Suprapubic skin (tissue), 4 donors: ENCODE measurements at regions not wholly inside any gene's neighbourhood (a gene's known extent, or its start where the extent isn't known, plus 50 kb on each side); places are given as distances from the start of the nearest gene placed in this dataset.
"Not testable (repeated sequence)": the region's sequence is repeated elsewhere in the genome, so short reads cannot be mapped to it uniquely, and the experiment has no call there.

Source experiments
- DNase-seq, 2 donors: peaks; one replicate each; pipeline ENCODE4 v3.0.0-alpha.2; 2019; ENCODE audit warnings: low spot score in 2 of 2
- H3K27ac ChIP-seq: fragments of 200-600 bp; sonication (generic); one replicate; pipeline ENCODE4 v1.5.1; 2019
- H3K27me3 ChIP-seq: fragments of 200-600 bp; sonication (generic); one replicate; pipeline ENCODE4 v1.5.1; 2019
- H3K36me3 ChIP-seq: fragments of 200-600 bp; sonication (generic); one replicate; pipeline ENCODE4 v1.5.1; 2019
- H3K4me1 ChIP-seq: fragments of 200-600 bp; sonication (generic); one replicate; pipeline ENCODE4 v1.5.1; 2019
- H3K4me3 ChIP-seq: fragments of 200-600 bp; sonication (generic); one replicate; pipeline ENCODE4 v1.5.1; 2019; ENCODE audit warnings: mild to moderate bottlenecking
- H3K9me3 ChIP-seq: fragments of 200-600 bp; sonication (generic); one replicate; pipeline ENCODE4 v1.5.1; 2019
- CTCF ChIP-seq, 2 donors: fragments of 200-600 bp in 1 of 2; fragments of 450-650 bp in 1 of 2; sonication (generic) in 1 of 2; IDR thresholded peaks; one replicate each; pipeline ENCODE4 v1.5.1; 2016 to 2019; ENCODE audit warnings: antibody characterized with exemption in 2 of 2, mild to moderate bottlenecking in 1 of 2, moderate library complexity in 1 of 2
- EP300 ChIP-seq: sonication (generic); formaldehyde crosslinking; IDR thresholded peaks from one replicate; pipeline ENCODE4 v1.6.1; 2017; ENCODE audit warnings: antibody characterized with exemption
- POLR2A ChIP-seq, 2 donors: fragments of 450-650 bp; IDR thresholded peaks; one replicate each; pipeline ENCODE4 v1.6.1; 2017; ENCODE audit warnings: antibody characterized with exemption in 2 of 2, mild to moderate bottlenecking in 2 of 2, moderate library complexity in 2 of 2
- POLR2AphosphoS5 ChIP-seq, 3 donors: sonication (generic); formaldehyde crosslinking; IDR thresholded peaks; one replicate each; pipeline ENCODE4 v1.6.1; 2017; ENCODE audit warnings: antibody characterized with exemption in 3 of 3
- WGBS: methylation state at CpG from one replicate; pipeline ENCODE4 v1.1.5; 2018; 5-methylcytosine and 5-hydroxymethylcytosine counted together

- DNase-seq = no peak
- Histone ChIP-seq H3K27me3 (no peaks in the 10 kb centered on the region), H3K4me3 (no peak overlapping the region), H3K36me3 (no peaks in the 10 kb centered on the region), H3K9me3 (no peaks in the 10 kb centered on the region), H3K27ac (no peak overlapping the region), H3K4me1 (peaks cover 18% of the 10 kb centered on the region)
- WGBS = 83% methylated on average over 2 of the region's 2 CpGs
- TF ChIP-seq EP300 (no peak), POLR2AphosphoS5 (IDR thresholded peaks at IDR 0.05) (no peak), CTCF (IDR thresholded peaks at IDR 0.05) (no peak), POLR2A (IDR thresholded peaks at IDR 0.05) (no peak)
Observed at GRCh38 chr9:96152550-96152949, 149.4 kb downstream of the HSD17B3 start.

- TF ChIP-seq CTCF (IDR thresholded peaks at IDR 0.05) (no peak), POLR2A (IDR thresholded peaks at IDR 0.05) (no peak), POLR2AphosphoS5 (IDR thresholded peaks at IDR 0.05) (no peak), EP300 (no peak)
- Histone ChIP-seq H3K36me3 (no peaks in the 10 kb centered on the region), H3K9me3 (no peaks in the 10 kb centered on the region), H3K27me3 (no peaks in the 10 kb centered on the region), H3K27ac (no peak overlapping the region), H3K4me3 (no peak overlapping the region), H3K4me1 (peaks cover 9% of the 10 kb centered on the region)
- 71% methylated on average over 11 of the region's 11 CpGs for WGBS
- DNase-seq = no peak
Observed at GRCh38 chr9:96150324-96151227, 151.4 kb downstream of the HSD17B3 start.

- H3K4me3 ChIP-seq = no peak overlapping the region
- DNase-seq = no peak
Observed at GRCh38 chr9:96149533-96150280, 152.3 kb downstream of the HSD17B3 start.

GRCh38 chr9:96148634-96149532 lies 153.1 kb downstream of the HSD17B3 start:
- TF ChIP-seq EP300 (no peak), POLR2AphosphoS5 (IDR thresholded peaks at IDR 0.05) (no peak), CTCF (IDR thresholded peaks at IDR 0.05) (no peak), POLR2A (IDR thresholded peaks at IDR 0.05) (no peak)
- H3K27ac ChIP-seq = no peak overlapping the region
- 59% methylated on average over 8 of the region's 8 CpGs for WGBS

More at GRCh38 chr9:96149533-96150280, 152.3 kb downstream of the HSD17B3 start:
- H3K27me3 ChIP-seq = no peaks in the 10 kb centered on the region
- H3K36me3 ChIP-seq = no peaks in the 10 kb centered on the region
- H3K9me3 ChIP-seq = no peaks in the 10 kb centered on the region
- no peak overlapping the region for H3K27ac ChIP-seq
- TF ChIP-seq CTCF (IDR thresholded peaks at IDR 0.05) = no peak
- TF ChIP-seq EP300 = no peak
- TF ChIP-seq POLR2A (IDR thresholded peaks at IDR 0.05) = no peak
- no peak for TF ChIP-seq POLR2AphosphoS5 (IDR thresholded peaks at IDR 0.05)
- 74% methylated on average over 13 of the region's 13 CpGs for WGBS
- H3K4me1 ChIP-seq = peaks cover 9% of the 10 kb centered on the region

GRCh38 chr9:96147029-96147428 lies 154.9 kb downstream of the HSD17B3 start:
- not testable (repeated sequence) for H3K36me3 ChIP-seq

More at GRCh38 chr9:96148634-96149532, 153.1 kb downstream of the HSD17B3 start:
- Histone ChIP-seq H3K4me3 (no peak overlapping the region), H3K9me3 (no peaks in the 10 kb centered on the region), H3K4me1 (peaks cover 9% of the 10 kb centered on the region), H3K27me3 (no peaks in the 10 kb centered on the region), H3K36me3 (no peaks in the 10 kb centered on the region)
- no peak for DNase-seq

More at GRCh38 chr9:96147029-96147428, 154.9 kb downstream of the HSD17B3 start:
- H3K27ac ChIP-seq, DNase-seq, H3K9me3 ChIP-seq, H3K27me3 ChIP-seq, H3K4me3 ChIP-seq, H3K4me1 ChIP-seq: not testable (repeated sequence)
- WGBS = 70% methylated on average over 11 of the region's 11 CpGs
